Transverse colon (tissue), 4 donors: ENCODE measurements at regions not wholly inside any gene's neighbourhood (a gene's known extent, or its start where the extent isn't known, plus 50 kb on each side); places are given as distances from the start of the nearest gene placed in this dataset.

Experiments used
- CTCF ChIP-seq, 5 experiments: fragments of 200-600 bp in 3 of 5; fragments of 450-650 bp in 2 of 5; sonication (generic) in 3 of 5; IDR thresholded peaks; 1 replicate in 2 of 5; 2 replicates in 3 of 5; pipeline ENCODE4 v1.5.1; 2016 to 2017; ENCODE audit warnings: antibody characterized with exemption in 5 of 5, inconsistent platforms in 3 of 5, mild to moderate bottlenecking in 2 of 5, moderate library complexity in 1 of 5
- EP300 ChIP-seq: sonication (generic); formaldehyde crosslinking; IDR thresholded peaks from one replicate; pipeline ENCODE4 v1.6.1; 2017; ENCODE audit warnings: antibody characterized with exemption, low read depth
- POLR2A ChIP-seq: fragments of 450-650 bp; IDR thresholded peaks from one replicate; pipeline ENCODE4 v1.6.1; 2016; ENCODE audit warnings: antibody characterized with exemption, mild to moderate bottlenecking, moderate library complexity
- POLR2AphosphoS5 ChIP-seq, 3 donors: sonication (generic); formaldehyde crosslinking; IDR thresholded peaks; one replicate each; pipeline ENCODE4 v1.6.1; 2016; ENCODE audit warnings: antibody characterized with exemption in 3 of 3

DNA sequence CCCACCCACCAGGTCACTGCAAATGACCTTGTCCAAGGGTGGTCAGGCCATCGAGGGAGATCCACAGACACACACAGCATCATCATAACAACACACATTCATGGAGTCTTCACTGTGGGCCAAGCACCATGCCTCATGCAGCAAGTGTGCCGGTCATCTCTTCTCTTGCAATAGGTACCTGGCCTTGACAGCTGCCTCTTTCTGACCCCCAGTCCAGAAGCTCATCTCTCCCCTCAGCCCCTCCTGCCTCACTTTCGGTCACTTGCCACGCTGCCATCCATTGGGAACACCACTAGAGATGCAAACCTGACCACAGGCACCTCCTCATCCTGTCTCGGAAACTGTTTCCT is 75.9 kb downstream of the OAT start:
- TF ChIP-seq CTCF (IDR thresholded peaks at IDR 0.05) (no peak), POLR2A (no peak), POLR2AphosphoS5 (IDR thresholded peaks at IDR 0.05) (no peak), EP300 (no peak)
